HepG2 (cell line): ENCODE measurements at regions not wholly inside any gene's neighbourhood (a gene's known extent, or its start where the extent isn't known, plus 50 kb on each side); places are given as distances from the start of the nearest gene placed in this dataset.

Experiments
- CEBPB ChIP-seq: IDR thresholded peaks from 2 replicates; pipeline ENCODE4 v1.6.1; 2011; ENCODE audit warnings: low read depth, low read length, improper control_type of control experiment, borderline replicate concordance
- CHD2 ChIP-seq: IDR thresholded peaks from 2 replicates; pipeline ENCODE4 v1.6.1; 2011; ENCODE audit warnings: low read depth, low read length, improper control_type of control experiment
- FOXK2 ChIP-seq: fragments of 450-650 bp; IDR thresholded peaks from 2 replicates; pipeline ENCODE4 v1.6.1; 2016
- HDAC2 ChIP-seq: sonication (generic); formaldehyde crosslinking; IDR thresholded peaks from 2 replicates; pipeline ENCODE4 v1.4.0; 2020; ENCODE audit warnings: missing genetic modification reagents
- MEIS1 ChIP-seq: sonication (generic); formaldehyde crosslinking; IDR thresholded peaks from 2 replicates; pipeline ENCODE4 v1.9.0; 2021; ENCODE audit warnings: mild to moderate bottlenecking, missing genetic modification reagents, moderate library complexity, borderline replicate concordance
- RFXAP ChIP-seq: sonication (generic); formaldehyde crosslinking; IDR thresholded peaks from 2 replicates; pipeline ENCODE4 v1.4.0; 2020; ENCODE audit warnings: missing genetic modification reagents, borderline replicate concordance
- ZNF235 ChIP-seq: sonication (generic); formaldehyde crosslinking; IDR thresholded peaks from 2 replicates; pipeline ENCODE4 v1.8.1; 2023; ENCODE audit warnings: mild to moderate bottlenecking, missing genetic modification reagents, borderline replicate concordance
- ZNF605 ChIP-seq: sonication (generic); formaldehyde crosslinking; IDR thresholded peaks from 2 replicates; pipeline ENCODE4 v1.8.0; 2022; ENCODE audit warnings: mild to moderate bottlenecking, missing genetic modification reagents

GRCh38 chr10:28962768-28963167 is 285.4 kb downstream of the BAMBI start:
- no peak for TF ChIP-seq ZNF235 (CRISPR knock-in tag)
- no peak for TF ChIP-seq FOXK2
- TF ChIP-seq MEIS1 (CRISPR knock-in tag), result no peak
- no peak for TF ChIP-seq HDAC2 (CRISPR knock-in tag)
- TF ChIP-seq ZNF605 (CRISPR knock-in tag), result no peak
- TF ChIP-seq CHD2, result no peak
- TF ChIP-seq CEBPB, result no peak
- no peak for TF ChIP-seq RFXAP (CRISPR knock-in tag)
